CD4-positive, CD25-positive, alpha-beta regulatory T cell (primary cell): ENCODE measurements at regions not wholly inside any gene's neighbourhood (a gene's known extent, or its start where the extent isn't known, plus 50 kb on each side); places are given as distances from the start of the nearest gene placed in this dataset.

ENCODE experiments used
- ATAC-seq, 2 donors: fragments of 150-1000 bp; cut with Tn5 transposase; one replicate each; pipeline ENCODE4 v1.10.0; 2021; ENCODE audit warnings: low read depth in 2 of 2, moderate number of reproducible peaks in 2 of 2, moderate library complexity in 1 of 2
- DNase-seq, 3 donors: peaks; one replicate each; pipeline versions ENCODE4 v3.0.0 to v3.0.0-alpha.2; 2012 to 2022; ENCODE audit warnings: mixed read lengths in 1 of 3
- H3K27ac ChIP-seq: one replicate; pipeline ENCODE4 v1.7.0; 2013; ENCODE audit warnings: mild to moderate bottlenecking, low read length; ENCODE audit not compliant: insufficient read depth, poor library complexity, severe bottlenecking
- H3K27me3 ChIP-seq: one replicate; pipeline ENCODE4 v1.7.0; 2013; ENCODE audit warnings: low read length; ENCODE audit not compliant: control insufficient read depth, insufficient read depth
- H3K36me3 ChIP-seq: one replicate; pipeline ENCODE4 v1.7.0; 2013; ENCODE audit warnings: mild to moderate bottlenecking, low read length, moderate library complexity; ENCODE audit not compliant: control insufficient read depth, insufficient read depth
- H3K4me1 ChIP-seq: 2 replicates; pipeline ENCODE4 v1.7.0; 2013; ENCODE audit warnings: mild to moderate bottlenecking, low read length; ENCODE audit not compliant: insufficient read depth, control insufficient read depth, poor library complexity, severe bottlenecking
- H3K4me3 ChIP-seq: one replicate; pipeline ENCODE4 v1.7.0; 2013; ENCODE audit warnings: low read depth, mild to moderate bottlenecking, low read length, moderate library complexity
- H3K9me3 ChIP-seq, 2 experiments: 1 replicate in 1 of 2; 2 replicates in 1 of 2; pipeline ENCODE4 v1.7.0; 2013; ENCODE audit warnings: low read length in 2 of 2, mild to moderate bottlenecking in 1 of 2, moderate library complexity in 1 of 2; ENCODE audit not compliant: control insufficient read depth in 2 of 2
- H3K27ac Mint-ChIP-seq, 3 donors: one replicate each; pipeline ENCODE4 v1.8.0; 2020 to 2022; ENCODE audit warnings: mild to moderate bottlenecking in 3 of 3, mixed read lengths in 3 of 3, moderate library complexity in 2 of 3
- H3K27me3 Mint-ChIP-seq: one replicate; pipeline ENCODE4 v1.8.0; 2022; ENCODE audit warnings: mild to moderate bottlenecking, mixed read lengths
- H3K36me3 Mint-ChIP-seq: one replicate; pipeline ENCODE4 v1.8.0; 2020; ENCODE audit warnings: mixed read lengths
- H3K4me1 Mint-ChIP-seq, 4 donors: one replicate each; pipeline ENCODE4 v1.8.0; 2020 to 2022; ENCODE audit warnings: mixed read lengths in 4 of 4, mild to moderate bottlenecking in 1 of 4
- H3K4me3 Mint-ChIP-seq, 4 donors: one replicate each; pipeline ENCODE4 v1.8.0; 2020 to 2022; ENCODE audit warnings: mild to moderate bottlenecking in 4 of 4, mixed read lengths in 4 of 4, moderate library complexity in 3 of 4
- H3K9me3 Mint-ChIP-seq, 7 donors: one replicate each; pipeline ENCODE4 v1.8.0; 2020 to 2022; ENCODE audit warnings: mixed read lengths in 7 of 7, mild to moderate bottlenecking in 3 of 7, moderate library complexity in 2 of 7

DNA sequence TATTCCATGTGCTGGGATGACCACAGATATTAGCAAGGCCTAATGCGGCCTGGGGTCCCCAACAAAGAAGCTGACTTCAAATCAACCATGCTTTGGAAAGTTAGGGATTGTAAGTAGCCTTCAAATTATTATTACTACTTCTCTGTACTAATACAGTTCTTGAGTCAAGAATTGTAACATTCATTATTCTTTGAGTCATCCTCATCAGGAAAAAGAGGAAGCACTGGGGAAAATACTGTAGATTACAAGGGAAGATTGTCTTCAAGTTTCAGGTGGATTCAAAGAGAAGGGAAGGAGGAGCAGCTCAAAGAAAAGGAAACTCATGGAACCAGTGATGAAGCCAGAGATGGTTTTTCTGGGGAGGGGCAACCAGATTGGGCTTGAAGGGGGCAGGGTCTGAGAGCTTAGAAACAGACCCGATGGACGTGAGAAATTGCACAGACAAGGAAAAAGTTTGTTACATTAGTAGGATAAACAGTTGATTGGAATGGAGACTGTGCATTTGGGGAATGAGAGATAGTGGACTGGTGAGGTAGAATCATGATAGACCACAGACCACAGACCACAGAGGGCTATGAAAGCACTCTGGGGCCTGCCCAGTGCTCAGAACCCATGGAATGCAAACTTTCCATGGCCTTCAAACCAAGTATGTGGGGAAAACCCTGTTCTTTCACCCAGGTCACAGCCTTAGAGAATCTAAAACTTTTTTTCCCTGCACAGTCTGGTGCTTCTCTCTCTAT lies 209.9 kb downstream of the ZNF365 start:
- H3K36me3 ChIP-seq = no peaks in the 10 kb centered on the region
- Mint-ChIP-seq H3K4me3 (no peak overlapping the region), H3K27ac (no peak overlapping the region), H3K36me3 (no peaks in the 10 kb centered on the region), H3K9me3 (peaks cover 0 to 1% (median 0%) of the 10 kb centered on the region in 7 donors), H3K27me3 (no peaks in the 10 kb centered on the region), H3K4me1 (no peaks in the 10 kb centered on the region)
- peaks cover 3% of the 10 kb centered on the region for H3K27me3 ChIP-seq
- DNase-seq (no peak), ATAC-seq (no peak)
- no peaks in the 10 kb centered on the region for H3K9me3 ChIP-seq
- no peaks in the 10 kb centered on the region for H3K4me1 ChIP-seq
- no peak overlapping the region for H3K4me3 ChIP-seq
- H3K27ac ChIP-seq = no peak overlapping the region

GRCh38 chr10:62584731-62585130 lies 210.6 kb downstream of the ZNF365 start:
- no peak for ATAC-seq
- no peaks in the 10 kb centered on the region for H3K27me3 Mint-ChIP-seq
- H3K9me3 Mint-ChIP-seq = peaks cover 0 to 1% (median 0%) of the 10 kb centered on the region in 7 donors
- H3K36me3 ChIP-seq = no peaks in the 10 kb centered on the region
- H3K4me1 ChIP-seq = no peaks in the 10 kb centered on the region
- no peak overlapping the region for H3K27ac Mint-ChIP-seq
- no peaks in the 10 kb centered on the region for H3K9me3 ChIP-seq
- no peaks in the 10 kb centered on the region for H3K4me1 Mint-ChIP-seq
- no peak overlapping the region for H3K4me3 Mint-ChIP-seq
- H3K36me3 Mint-ChIP-seq = no peaks in the 10 kb centered on the region
- H3K27ac ChIP-seq = no peak overlapping the region
- H3K27me3 ChIP-seq = peaks cover 3% of the 10 kb centered on the region
- no peak for DNase-seq
- no peak overlapping the region for H3K4me3 ChIP-seq

DNA sequence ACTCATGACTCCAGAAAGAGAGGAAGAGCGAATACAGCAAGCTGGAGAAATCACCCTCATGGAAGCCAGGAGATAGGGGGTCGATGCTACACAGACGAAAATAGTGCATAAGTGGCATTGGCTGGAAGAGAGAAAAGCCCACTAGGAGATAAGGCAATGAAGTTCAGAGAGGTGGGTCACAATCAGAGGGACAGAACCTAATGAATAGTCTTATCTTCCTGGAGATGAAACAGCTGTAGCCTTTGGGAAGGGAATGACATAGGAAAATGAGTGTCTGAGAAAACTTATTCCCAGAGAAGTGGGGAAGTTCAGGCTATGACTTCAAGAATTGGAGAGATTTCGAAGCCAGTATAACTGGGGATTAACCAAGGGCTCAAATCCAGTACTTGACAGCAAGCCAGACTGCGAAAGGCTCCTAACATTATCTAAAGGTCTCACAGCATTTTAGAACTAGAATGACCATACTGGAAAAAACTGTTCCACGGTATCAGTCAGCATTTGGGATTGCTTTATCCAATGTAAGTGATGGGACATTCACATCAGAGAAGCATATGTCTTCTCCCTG lies 211.1 kb downstream of the ZNF365 start:
- H3K4me1 Mint-ChIP-seq = no peaks in the 10 kb centered on the region
- H3K9me3 ChIP-seq = no peaks in the 10 kb centered on the region
- no peaks in the 10 kb centered on the region for H3K4me1 ChIP-seq
- H3K27me3 Mint-ChIP-seq = no peaks in the 10 kb centered on the region
- H3K4me3 ChIP-seq = no peak overlapping the region
- H3K27me3 ChIP-seq = peaks cover 3% of the 10 kb centered on the region
- H3K9me3 Mint-ChIP-seq = peaks cover 0 to 1% (median 0%) of the 10 kb centered on the region in 7 donors
- no peaks in the 10 kb centered on the region for H3K36me3 ChIP-seq
- H3K36me3 Mint-ChIP-seq = no peaks in the 10 kb centered on the region
- no peak overlapping the region for H3K4me3 Mint-ChIP-seq
- DNase-seq (no peak), ATAC-seq (no peak)
- H3K27ac ChIP-seq = no peak overlapping the region
- H3K27ac Mint-ChIP-seq = no peak overlapping the region

GRCh38 chr10:62587011-62587410 lies 212.8 kb downstream of the ZNF365 start:
- DNase-seq (no peak), ATAC-seq (no peak)
- peaks cover 0 to 1% (median 0%) of the 10 kb centered on the region in 7 donors for H3K9me3 Mint-ChIP-seq
- Histone ChIP-seq H3K27ac (no peak overlapping the region), H3K27me3 (peaks cover 3% of the 10 kb centered on the region), H3K9me3 (no peaks in the 10 kb centered on the region), H3K36me3 (no peaks in the 10 kb centered on the region), H3K4me3 (no peak overlapping the region), H3K4me1 (no peaks in the 10 kb centered on the region)
- H3K4me3 Mint-ChIP-seq = no peak overlapping the region
- H3K36me3 Mint-ChIP-seq = no peaks in the 10 kb centered on the region
- no peaks in the 10 kb centered on the region for H3K4me1 Mint-ChIP-seq
- no peaks in the 10 kb centered on the region for H3K27me3 Mint-ChIP-seq
- no peak overlapping the region for H3K27ac Mint-ChIP-seq

GRCh38 chr10:62588116-62588515 lies 213.9 kb downstream of the ZNF365 start:
- Mint-ChIP-seq H3K36me3 (no peaks in the 10 kb centered on the region), H3K27ac (no peak overlapping the region), H3K27me3 (peaks cover 5% of the 10 kb centered on the region), H3K4me3 (no peak overlapping the region), H3K4me1 (no peaks in the 10 kb centered on the region), H3K9me3 (peaks cover 0 to 1% (median 0%) of the 10 kb centered on the region in 7 donors)
- H3K4me3 ChIP-seq = no peak overlapping the region
- no peaks in the 10 kb centered on the region for H3K4me1 ChIP-seq
- no peak for ATAC-seq
- H3K27me3 ChIP-seq = peaks cover 3% of the 10 kb centered on the region
- no peaks in the 10 kb centered on the region for H3K9me3 ChIP-seq
- H3K27ac ChIP-seq = no peak overlapping the region
- H3K36me3 ChIP-seq = no peaks in the 10 kb centered on the region
- no peak for DNase-seq

- H3K4me3 ChIP-seq = no peak overlapping the region
- H3K4me1 ChIP-seq = no peaks in the 10 kb centered on the region
- no peak for ATAC-seq
- H3K4me1 Mint-ChIP-seq = peaks cover 0 to 3% (median 1%) of the 10 kb centered on the region in 4 donors
- no peaks in the 10 kb centered on the region for H3K9me3 ChIP-seq
- no peak for DNase-seq
- H3K9me3 Mint-ChIP-seq = peaks cover 0 to 1% (median 0%) of the 10 kb centered on the region in 7 donors
- no peaks in the 10 kb centered on the region for H3K36me3 Mint-ChIP-seq
- no peak overlapping the region for H3K4me3 Mint-ChIP-seq
- peaks cover 5% of the 10 kb centered on the region for H3K27me3 Mint-ChIP-seq
- peaks cover 3% of the 10 kb centered on the region for H3K27me3 ChIP-seq
- no peak overlapping the region for H3K27ac ChIP-seq
- no peak overlapping the region for H3K27ac Mint-ChIP-seq
- H3K36me3 ChIP-seq = no peaks in the 10 kb centered on the region
Observed at GRCh38 chr10:62589689-62590088, 214.8 kb upstream of the ADO start.

DNA sequence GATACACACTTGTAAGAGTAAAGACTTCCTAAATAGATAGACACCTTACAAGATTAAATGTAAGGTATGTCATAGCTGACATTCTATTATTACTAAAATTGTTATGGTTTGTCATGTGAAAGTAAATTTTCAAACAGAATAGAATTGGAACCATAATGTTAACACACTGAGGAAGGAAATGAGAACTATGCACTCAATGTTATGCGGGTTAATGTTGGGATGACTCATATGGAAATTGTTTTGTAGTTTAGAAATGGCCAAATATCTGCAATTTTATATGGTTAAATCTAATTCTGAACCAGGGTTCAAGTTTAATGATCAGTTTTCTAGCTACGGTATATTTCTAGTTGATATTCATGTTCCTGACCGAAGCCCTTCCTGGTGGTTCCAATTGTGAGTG lies 214.2 kb upstream of the ADO start:
- H3K4me1 Mint-ChIP-seq = peaks cover 0 to 3% (median 1%) of the 10 kb centered on the region in 4 donors
- ATAC-seq (no peak), DNase-seq (no peak)
- H3K27me3 Mint-ChIP-seq = peaks cover 5% of the 10 kb centered on the region
- Histone ChIP-seq H3K9me3 (no peaks in the 10 kb centered on the region), H3K36me3 (no peaks in the 10 kb centered on the region), H3K4me3 (no peak overlapping the region), H3K27me3 (no peaks in the 10 kb centered on the region), H3K27ac (no peak overlapping the region), H3K4me1 (no peaks in the 10 kb centered on the region)
- H3K36me3 Mint-ChIP-seq = no peaks in the 10 kb centered on the region
- no peak overlapping the region for H3K4me3 Mint-ChIP-seq
- no peak overlapping the region for H3K27ac Mint-ChIP-seq
- peaks cover 0 to 1% (median 0%) of the 10 kb centered on the region in 7 donors for H3K9me3 Mint-ChIP-seq

GRCh38 chr10:62594093-62594520 lies 210.4 kb upstream of the ADO start:
- Mint-ChIP-seq H3K4me3 (no peak overlapping the region), H3K27ac (no peak overlapping the region), H3K9me3 (peaks cover 0 to 1% (median 0%) of the 10 kb centered on the region in 7 donors), H3K36me3 (no peaks in the 10 kb centered on the region), H3K4me1 (peaks cover 0 to 3% (median 1%) of the 10 kb centered on the region in 4 donors), H3K27me3 (peaks cover 5% of the 10 kb centered on the region)
- H3K9me3 ChIP-seq = no peaks in the 10 kb centered on the region
- H3K4me3 ChIP-seq = no peak overlapping the region
- H3K36me3 ChIP-seq = no peaks in the 10 kb centered on the region
- no peaks in the 10 kb centered on the region for H3K4me1 ChIP-seq
- H3K27ac ChIP-seq = no peak overlapping the region
- DNase-seq (peak; percentile 8 to 49 (median 44)), ATAC-seq (peak; percentile 64 to 72)
- peaks cover 3% of the 10 kb centered on the region for H3K27me3 ChIP-seq
